ENCODE measurements at regions not wholly inside any gene's neighbourhood (a gene's known extent, or its start where the extent isn't known, plus 50 kb on each side); places are given as distances from the start of the nearest gene placed in this dataset.

DNA sequence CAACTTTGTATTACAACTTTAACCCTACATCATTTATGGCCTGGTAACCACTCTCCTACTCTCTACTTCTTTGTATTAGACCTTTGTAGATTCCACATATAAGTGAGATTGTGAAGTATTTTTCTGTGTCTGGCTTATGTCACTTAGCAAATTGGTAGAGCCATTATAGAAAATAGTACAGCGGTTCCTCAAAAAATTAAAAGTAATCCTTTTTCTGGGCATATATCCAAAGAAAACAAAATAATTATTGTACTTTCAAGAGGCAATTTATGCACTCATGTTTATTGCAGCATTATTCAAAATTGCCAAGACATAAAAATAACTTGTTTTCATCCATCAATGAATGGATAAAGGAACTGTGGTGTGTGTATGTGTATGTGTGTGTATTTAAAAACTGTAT lies 537.5 kb upstream of the FSIP2 start:
- Histone ChIP-seq H3K4me3 (no peak overlapping the region), H3K27ac (ENCODE audit: extremely low read depth, low read depth, low read length) (no peak overlapping the region), H3K9me3 (replicated peaks; ENCODE audit: control insufficient read depth, insufficient read depth, low read depth, low read length) (no peaks in the 10 kb centered on the region), H3K4me2 (ENCODE audit: insufficient read depth, low read length) (no peak overlapping the region), H3K79me2 (ENCODE audit: control insufficient read depth, insufficient read depth, low read length) (no peaks in the 10 kb centered on the region), H3K9ac (ENCODE audit: insufficient read depth in 1 of 2, low read depth in 2 of 2, low read length in 2 of 2) (no peak overlapping the region), H3K4me1 (replicated peaks in 1 of 2; ENCODE audit: control insufficient read depth in 2 of 2, insufficient read depth in 2 of 2, low read length in 2 of 2) (no peaks in the 10 kb centered on the region), H3K36me3 (ENCODE audit: control insufficient read depth, insufficient read depth, low read length) (no peaks in the 10 kb centered on the region), H3K27me3 (ENCODE audit: control insufficient read depth in 2 of 2, insufficient read depth in 2 of 2, low read length in 2 of 2) (no peaks in the 10 kb centered on the region), H4K20me1 (replicated peaks; ENCODE audit: control insufficient read depth, insufficient read depth, low read length) (no peaks in the 10 kb centered on the region), H3K9me1 (ENCODE audit: control insufficient read depth, insufficient read depth, low read length) (no peaks in the 10 kb centered on the region), H2AFZ (ENCODE audit: low read depth, low read length) (no peak overlapping the region)
- no peak for DNase-seq (ENCODE audit: extremely low read depth in 1 of 4, low spot score in 3 of 4)
- ChIA-PET CTCF (ENCODE audit: low intra/inter-chr PET ratio) (no interaction called here), POLR2A (no interaction called here)
- WGBS (ENCODE audit: insufficient coverage, low coverage, missing lambda C conversion rate), result 0% methylated on average over 1 of the region's 1 CpG
- intact Hi-C loops (cut with micrococcal nuclease), result no loop called here
- in situ Hi-C loops (cut with MboI), result no loop called here
- FAIRE-seq, result no peak
- TF ChIP-seq, protein P1, sequence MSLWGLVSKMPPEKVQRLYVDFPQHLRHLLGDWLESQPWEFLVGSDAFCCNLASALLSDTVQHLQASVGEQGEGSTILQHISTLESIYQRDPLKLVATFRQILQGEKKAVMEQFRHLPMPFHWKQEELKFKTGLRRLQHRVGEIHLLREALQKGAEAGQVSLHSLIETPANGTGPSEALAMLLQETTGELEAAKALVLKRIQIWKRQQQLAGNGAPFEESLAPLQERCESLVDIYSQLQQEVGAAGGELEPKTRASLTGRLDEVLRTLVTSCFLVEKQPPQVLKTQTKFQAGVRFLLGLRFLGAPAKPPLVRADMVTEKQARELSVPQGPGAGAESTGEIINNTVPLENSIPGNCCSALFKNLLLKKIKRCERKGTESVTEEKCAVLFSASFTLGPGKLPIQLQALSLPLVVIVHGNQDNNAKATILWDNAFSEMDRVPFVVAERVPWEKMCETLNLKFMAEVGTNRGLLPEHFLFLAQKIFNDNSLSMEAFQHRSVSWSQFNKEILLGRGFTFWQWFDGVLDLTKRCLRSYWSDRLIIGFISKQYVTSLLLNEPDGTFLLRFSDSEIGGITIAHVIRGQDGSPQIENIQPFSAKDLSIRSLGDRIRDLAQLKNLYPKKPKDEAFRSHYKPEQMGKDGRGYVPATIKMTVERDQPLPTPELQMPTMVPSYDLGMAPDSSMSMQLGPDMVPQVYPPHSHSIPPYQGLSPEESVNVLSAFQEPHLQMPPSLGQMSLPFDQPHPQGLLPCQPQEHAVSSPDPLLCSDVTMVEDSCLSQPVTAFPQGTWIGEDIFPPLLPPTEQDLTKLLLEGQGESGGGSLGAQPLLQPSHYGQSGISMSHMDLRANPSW (CRISPR knock-in tag; IDR thresholded peaks at IDR 0.05), result no peak
- TF ChIP-seq ERF (CRISPR knock-in tag; IDR thresholded peaks at IDR 0.05) (no peak), YBX1 (IDR thresholded peaks at IDR 0.05) (no peak), NFATC3 (IDR thresholded peaks at IDR 0.05) (no peak), TGIF2 (CRISPR knock-in tag; IDR thresholded peaks at IDR 0.05) (no peak), NRF1 (conservative IDR thresholded peaks at IDR 0.05 in 1 of 2, IDR thresholded peaks at IDR 0.05 in 1 of 2) (no peak), NFIX (CRISPR knock-in tag; IDR thresholded peaks at IDR 0.05; ENCODE audit: low read depth) (no peak), SREBF2 (CRISPR knock-in tag; IDR thresholded peaks at IDR 0.05) (no peak), ATF1 (CRISPR knock-in tag; IDR thresholded peaks at IDR 0.05) (no peak), ATF1 (tag; IDR thresholded peaks at IDR 0.05) (no peak), SIN3B (IDR thresholded peaks at IDR 0.05; ENCODE audit: low read depth) (no peak), ZNF778 (CRISPR knock-in tag; IDR thresholded peaks at IDR 0.05) (no peak), PCBP2 (IDR thresholded peaks at IDR 0.05; ENCODE audit: low read depth, low read length, poor library complexity, severe bottlenecking) (no peak)
- TF ChIP-seq, protein P2, sequence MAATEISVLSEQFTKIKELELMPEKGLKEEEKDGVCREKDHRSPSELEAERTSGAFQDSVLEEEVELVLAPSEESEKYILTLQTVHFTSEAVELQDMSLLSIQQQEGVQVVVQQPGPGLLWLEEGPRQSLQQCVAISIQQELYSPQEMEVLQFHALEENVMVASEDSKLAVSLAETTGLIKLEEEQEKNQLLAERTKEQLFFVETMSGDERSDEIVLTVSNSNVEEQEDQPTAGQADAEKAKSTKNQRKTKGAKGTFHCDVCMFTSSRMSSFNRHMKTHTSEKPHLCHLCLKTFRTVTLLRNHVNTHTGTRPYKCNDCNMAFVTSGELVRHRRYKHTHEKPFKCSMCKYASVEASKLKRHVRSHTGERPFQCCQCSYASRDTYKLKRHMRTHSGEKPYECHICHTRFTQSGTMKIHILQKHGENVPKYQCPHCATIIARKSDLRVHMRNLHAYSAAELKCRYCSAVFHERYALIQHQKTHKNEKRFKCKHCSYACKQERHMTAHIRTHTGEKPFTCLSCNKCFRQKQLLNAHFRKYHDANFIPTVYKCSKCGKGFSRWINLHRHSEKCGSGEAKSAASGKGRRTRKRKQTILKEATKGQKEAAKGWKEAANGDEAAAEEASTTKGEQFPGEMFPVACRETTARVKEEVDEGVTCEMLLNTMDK (IDR thresholded peaks at IDR 0.05; ENCODE audit: borderline replicate concordance, insufficient read depth, low read depth, low read length, poor library complexity, severe bottlenecking), result no peak
- TF ChIP-seq, protein P3, sequence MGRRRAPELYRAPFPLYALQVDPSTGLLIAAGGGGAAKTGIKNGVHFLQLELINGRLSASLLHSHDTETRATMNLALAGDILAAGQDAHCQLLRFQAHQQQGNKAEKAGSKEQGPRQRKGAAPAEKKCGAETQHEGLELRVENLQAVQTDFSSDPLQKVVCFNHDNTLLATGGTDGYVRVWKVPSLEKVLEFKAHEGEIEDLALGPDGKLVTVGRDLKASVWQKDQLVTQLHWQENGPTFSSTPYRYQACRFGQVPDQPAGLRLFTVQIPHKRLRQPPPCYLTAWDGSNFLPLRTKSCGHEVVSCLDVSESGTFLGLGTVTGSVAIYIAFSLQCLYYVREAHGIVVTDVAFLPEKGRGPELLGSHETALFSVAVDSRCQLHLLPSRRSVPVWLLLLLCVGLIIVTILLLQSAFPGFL (CRISPR knock-in tag; IDR thresholded peaks at IDR 0.05), result no peak
- TF ChIP-seq, protein P4, sequence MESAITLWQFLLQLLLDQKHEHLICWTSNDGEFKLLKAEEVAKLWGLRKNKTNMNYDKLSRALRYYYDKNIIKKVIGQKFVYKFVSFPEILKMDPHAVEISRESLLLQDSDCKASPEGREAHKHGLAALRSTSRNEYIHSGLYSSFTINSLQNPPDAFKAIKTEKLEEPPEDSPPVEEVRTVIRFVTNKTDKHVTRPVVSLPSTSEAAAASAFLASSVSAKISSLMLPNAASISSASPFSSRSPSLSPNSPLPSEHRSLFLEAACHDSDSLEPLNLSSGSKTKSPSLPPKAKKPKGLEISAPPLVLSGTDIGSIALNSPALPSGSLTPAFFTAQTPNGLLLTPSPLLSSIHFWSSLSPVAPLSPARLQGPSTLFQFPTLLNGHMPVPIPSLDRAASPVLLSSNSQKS (CRISPR knock-in tag; IDR thresholded peaks at IDR 0.05), result no peak
- no peak for ATAC-seq
- no TSS peak for BruUV-seq (replicated peaks)
